ENCODE measurements at regions not wholly inside any gene's neighbourhood (a gene's known extent, or its start where the extent isn't known, plus 50 kb on each side); places are given as distances from the start of the nearest gene placed in this dataset.

DNA sequence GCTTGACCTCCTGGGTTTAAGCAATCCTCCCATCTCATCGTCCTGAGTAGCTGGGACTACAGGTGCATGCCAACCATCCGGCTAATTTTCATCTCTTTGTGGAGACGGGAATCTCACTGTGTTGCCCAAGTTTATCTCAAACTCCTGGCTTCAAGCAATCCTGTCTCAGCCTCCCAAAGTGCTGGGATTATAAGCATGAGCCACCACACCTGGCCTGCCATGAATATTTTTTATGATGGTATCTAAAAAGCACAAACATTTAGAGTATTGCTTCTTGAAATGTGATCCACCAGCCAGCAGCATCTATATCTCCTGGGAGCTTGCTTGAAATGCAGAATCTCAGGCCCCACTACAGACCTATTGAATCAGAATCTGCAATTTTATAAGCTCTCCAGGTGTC, 111.2 kb upstream of the CLDN10 start:
- no peak for TF ChIP-seq POLR2AphosphoS5 (IDR thresholded peaks at IDR 0.05; ENCODE audit: borderline replicate concordance, low read depth, low read length)
- TF ChIP-seq EZH2 (IDR thresholded peaks at IDR 0.05), result no peak
- TF ChIP-seq FOXP2 (optimal IDR thresholded peaks at IDR 0.05; ENCODE audit: control extremely low read depth, extremely low read length, insufficient read depth), result no peak

All from SK-N-MC (cell line).